ENCODE measurements at regions not wholly inside any gene's neighbourhood (a gene's known extent, or its start where the extent isn't known, plus 50 kb on each side); places are given as distances from the start of the nearest gene placed in this dataset.

DNA sequence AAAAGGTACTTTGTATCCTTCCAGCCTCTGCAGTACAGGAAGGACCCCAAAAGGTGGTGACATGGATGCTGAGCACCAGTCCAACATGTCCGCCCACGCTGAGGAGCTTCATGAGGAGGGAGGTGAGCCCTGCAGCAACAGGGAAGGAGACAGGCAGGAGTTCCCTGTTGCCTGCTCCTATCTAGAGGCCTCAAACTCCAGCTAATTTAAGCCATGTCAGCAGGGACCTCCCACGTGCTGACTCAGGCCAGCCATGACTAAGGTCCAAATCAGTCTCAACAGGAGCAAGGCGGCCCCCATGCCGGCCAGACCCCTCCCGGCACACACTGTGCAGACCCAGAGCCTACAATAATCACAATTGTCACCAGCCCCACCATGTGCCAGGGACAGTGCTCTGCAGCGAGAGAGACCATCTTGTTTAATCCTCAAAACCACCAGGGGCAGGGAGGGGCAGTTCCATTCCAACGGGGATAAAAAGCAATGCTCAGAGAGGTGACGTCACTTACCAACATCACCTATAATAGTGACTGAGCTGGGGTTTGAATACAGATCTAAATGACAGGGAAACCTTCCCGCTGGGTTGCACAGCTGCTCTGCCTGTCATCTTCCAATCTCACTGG is 54.5 kb upstream of the GATA2 start (continued):
- no peak for TF ChIP-seq SMC3 (IDR thresholded peaks at IDR 0.05; ENCODE audit: borderline replicate concordance, low read length)
- no peak for TF ChIP-seq YY1 (IDR thresholded peaks at IDR 0.05; ENCODE audit: low read depth, low read length)
- no peak for TF ChIP-seq SMAD1 (IDR thresholded peaks at IDR 0.05; ENCODE audit: low read depth, partially characterized antibody)

DNA sequence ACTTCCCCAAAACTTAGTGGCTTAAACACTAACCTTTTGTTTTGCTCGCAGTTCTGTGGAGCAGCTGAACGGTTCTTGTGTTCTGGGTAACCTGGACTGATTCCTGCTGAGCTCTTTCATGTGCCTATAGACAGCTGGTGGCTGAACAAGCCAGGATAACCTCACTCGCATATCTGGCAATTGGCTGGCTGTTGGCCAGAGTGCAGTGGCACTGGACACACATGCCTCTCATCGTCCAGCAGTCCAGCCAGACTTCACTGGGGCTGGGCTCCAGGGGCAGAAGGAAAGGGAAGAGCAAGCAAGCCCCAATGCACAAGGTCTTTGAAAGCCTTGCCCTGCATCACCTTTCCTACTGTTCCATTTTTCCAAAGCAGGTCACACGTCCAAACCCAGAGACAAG is 53.6 kb upstream of the GATA2 start:
- ATAC-seq (no peak), DNase-seq (ENCODE audit: low read depth, low spot score) (no peak), FAIRE-seq (no peak)
- Histone ChIP-seq H2AFZ (ENCODE audit: control insufficient read depth, low read depth, low read length) (no peak overlapping the region), H3K36me3 (ENCODE audit: control insufficient read depth in 2 of 2, insufficient read depth in 2 of 2, low read length in 1 of 2) (no peaks in the 10 kb centered on the region), H3K27me3 (replicated peaks in 1 of 2; ENCODE audit: control insufficient read depth in 2 of 2, insufficient read depth in 2 of 2, low read length in 1 of 2) (no peaks in the 10 kb centered on the region; a peak in 1 of 4 replicates), H4K20me1 (ENCODE audit: control insufficient read depth, insufficient read depth) (no peaks in the 10 kb centered on the region), H3K9ac (ENCODE audit: control insufficient read depth, insufficient read depth, low read length) (no peak overlapping the region), H3K79me2 (ENCODE audit: control insufficient read depth, insufficient read depth, low read length) (no peaks in the 10 kb centered on the region), H3K4me3 (no peak overlapping the region), H3K9me3 (replicated peaks; ENCODE audit: control insufficient read depth, insufficient read depth, low read length) (no peaks in the 10 kb centered on the region; the same call in 2 of the 3 replicates), H3K4me1 (ENCODE audit: control insufficient read depth, insufficient read depth, low read length) (no peaks in the 10 kb centered on the region), H3K27ac (ENCODE audit: control insufficient read depth, insufficient read depth) (no peak overlapping the region), H3K4me2 (ENCODE audit: control insufficient read depth, insufficient read depth) (no peak overlapping the region)
- TF ChIP-seq ZBED1 (IDR thresholded peaks at IDR 0.05; ENCODE audit: borderline replicate concordance) (no peak), FOXK2 (IDR thresholded peaks at IDR 0.05) (no peak), NFYA (IDR thresholded peaks at IDR 0.05; ENCODE audit: borderline replicate concordance, low read depth, low read length) (no peak)
- RAD21 ChIA-PET (ENCODE audit: unreplicated experiment) = no interaction called here
- POLR2A ChIA-PET = no interaction called here
- BruUV-seq (replicated peaks) = no TSS peak
- CTCF ChIA-PET = interaction anchor here (1.5 kb wide), 1 partner anchor 39 kb away, joined by 4 read pairs; no protein-coding TSS in a partner anchor
- WGBS (ENCODE audit: insufficient coverage, insufficient replicate concordance, low lambda C conversion rate, missing lambda C conversion rate) = 32% methylated on average over 5 of the region's 5 CpGs
- intact Hi-C loops (cut with micrococcal nuclease; ENCODE audit: unreplicated experiment) (no loop called here), in situ Hi-C loops (cut with MboI) (no loop called here)
- SMC1A ChIA-PET (ENCODE audit: uncharacterized antibody, unreplicated experiment) = no interaction called here

DNA sequence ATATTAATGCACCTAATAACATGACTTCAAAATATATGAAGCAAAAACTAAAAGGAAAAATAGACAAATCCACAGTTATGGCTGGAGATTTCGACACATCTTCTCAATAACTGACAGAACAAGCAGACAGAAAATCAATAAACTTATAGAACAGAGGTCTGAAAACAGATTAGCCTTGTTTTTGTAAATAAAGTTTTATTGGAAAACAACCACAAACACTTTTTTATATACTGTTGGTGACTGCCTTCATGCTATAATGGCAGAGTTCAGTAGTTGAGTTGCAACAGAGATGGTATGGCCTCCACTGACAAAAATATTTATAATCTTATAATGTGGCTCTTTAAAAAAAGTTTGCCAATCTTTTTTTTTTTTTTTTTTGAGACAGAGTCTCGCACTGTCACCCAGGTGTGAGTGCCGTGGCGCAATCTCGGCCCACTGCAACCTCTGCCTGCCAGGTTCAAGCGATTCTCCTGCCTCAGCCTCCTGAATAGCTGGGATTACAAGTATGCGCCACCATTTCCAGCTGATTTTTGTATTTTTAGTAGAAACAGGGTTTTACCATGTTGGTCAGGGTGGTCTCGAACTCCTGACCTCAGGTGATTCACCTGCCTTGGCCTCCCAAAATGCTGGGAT is 52.2 kb upstream of the GATA2 start:
- ChIA-PET POLR2A (no interaction called here), SMC1A (ENCODE audit: uncharacterized antibody, unreplicated experiment) (no interaction called here), CTCF (no interaction called here), RAD21 (ENCODE audit: unreplicated experiment) (no interaction called here)
- ATAC-seq (no peak), DNase-seq (ENCODE audit: low read depth, low spot score) (no peak), FAIRE-seq (no peak)
- intact Hi-C loops (cut with micrococcal nuclease; ENCODE audit: unreplicated experiment) = no loop called here
- in situ Hi-C loops (cut with MboI) = no loop called here
- no TSS peak for BruUV-seq (replicated peaks)
- Histone ChIP-seq H3K9me3 (replicated peaks; ENCODE audit: control insufficient read depth, insufficient read depth, low read length) (no peaks in the 10 kb centered on the region; the same call in 2 of the 3 replicates), H3K36me3 (ENCODE audit: control insufficient read depth in 2 of 2, insufficient read depth in 2 of 2, low read length in 1 of 2) (no peaks in the 10 kb centered on the region), H3K4me3 (no peak overlapping the region), H3K27me3 (replicated peaks in 1 of 2; ENCODE audit: control insufficient read depth in 2 of 2, insufficient read depth in 2 of 2, low read length in 1 of 2) (no peaks in the 10 kb centered on the region), H3K79me2 (ENCODE audit: control insufficient read depth, insufficient read depth, low read length) (no peaks in the 10 kb centered on the region), H3K4me2 (ENCODE audit: control insufficient read depth, insufficient read depth) (no peak overlapping the region), H3K9ac (ENCODE audit: control insufficient read depth, insufficient read depth, low read length) (no peak overlapping the region), H2AFZ (ENCODE audit: control insufficient read depth, low read depth, low read length) (no peak overlapping the region), H3K27ac (ENCODE audit: control insufficient read depth, insufficient read depth) (no peak overlapping the region), H4K20me1 (ENCODE audit: control insufficient read depth, insufficient read depth) (no peaks in the 10 kb centered on the region), H3K4me1 (ENCODE audit: control insufficient read depth, insufficient read depth, low read length) (no peaks in the 10 kb centered on the region)
- WGBS (ENCODE audit: insufficient coverage, insufficient replicate concordance, low lambda C conversion rate, missing lambda C conversion rate) = 61% methylated on average over 8 of the region's 8 CpGs
- TF ChIP-seq, protein P1, sequence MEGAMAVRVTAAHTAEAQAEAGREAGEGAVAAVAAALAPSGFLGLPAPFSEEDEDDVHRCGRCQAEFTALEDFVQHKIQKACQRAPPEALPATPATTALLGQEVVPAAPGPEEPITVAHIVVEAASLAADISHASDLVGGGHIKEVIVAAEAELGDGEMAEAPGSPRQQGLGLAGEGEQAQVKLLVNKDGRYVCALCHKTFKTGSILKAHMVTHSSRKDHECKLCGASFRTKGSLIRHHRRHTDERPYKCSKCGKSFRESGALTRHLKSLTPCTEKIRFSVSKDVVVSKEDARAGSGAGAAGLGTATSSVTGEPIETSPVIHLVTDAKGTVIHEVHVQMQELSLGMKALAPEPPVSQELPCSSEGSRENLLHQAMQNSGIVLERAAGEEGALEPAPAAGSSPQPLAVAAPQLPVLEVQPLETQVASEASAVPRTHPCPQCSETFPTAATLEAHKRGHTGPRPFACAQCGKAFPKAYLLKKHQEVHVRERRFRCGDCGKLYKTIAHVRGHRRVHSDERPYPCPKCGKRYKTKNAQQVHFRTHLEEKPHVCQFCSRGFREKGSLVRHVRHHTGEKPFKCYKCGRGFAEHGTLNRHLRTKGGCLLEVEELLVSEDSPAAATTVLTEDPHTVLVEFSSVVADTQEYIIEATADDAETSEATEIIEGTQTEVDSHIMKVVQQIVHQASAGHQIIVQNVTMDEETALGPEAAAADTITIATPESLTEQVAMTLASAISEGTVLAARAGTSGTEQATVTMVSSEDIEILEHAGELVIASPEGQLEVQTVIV (IDR thresholded peaks at IDR 0.05; ENCODE audit: borderline replicate concordance, partially characterized antibody) = no peak
- TF ChIP-seq ZZZ3 (IDR thresholded peaks at IDR 0.05; ENCODE audit: control insufficient read depth, insufficient read length, low read depth) (no peak), BRCA1 (IDR thresholded peaks at IDR 0.05; ENCODE audit: low read depth, low read length) (no peak), ZNF622 (IDR thresholded peaks at IDR 0.05) (no peak)
- TF ChIP-seq, protein P2, sequence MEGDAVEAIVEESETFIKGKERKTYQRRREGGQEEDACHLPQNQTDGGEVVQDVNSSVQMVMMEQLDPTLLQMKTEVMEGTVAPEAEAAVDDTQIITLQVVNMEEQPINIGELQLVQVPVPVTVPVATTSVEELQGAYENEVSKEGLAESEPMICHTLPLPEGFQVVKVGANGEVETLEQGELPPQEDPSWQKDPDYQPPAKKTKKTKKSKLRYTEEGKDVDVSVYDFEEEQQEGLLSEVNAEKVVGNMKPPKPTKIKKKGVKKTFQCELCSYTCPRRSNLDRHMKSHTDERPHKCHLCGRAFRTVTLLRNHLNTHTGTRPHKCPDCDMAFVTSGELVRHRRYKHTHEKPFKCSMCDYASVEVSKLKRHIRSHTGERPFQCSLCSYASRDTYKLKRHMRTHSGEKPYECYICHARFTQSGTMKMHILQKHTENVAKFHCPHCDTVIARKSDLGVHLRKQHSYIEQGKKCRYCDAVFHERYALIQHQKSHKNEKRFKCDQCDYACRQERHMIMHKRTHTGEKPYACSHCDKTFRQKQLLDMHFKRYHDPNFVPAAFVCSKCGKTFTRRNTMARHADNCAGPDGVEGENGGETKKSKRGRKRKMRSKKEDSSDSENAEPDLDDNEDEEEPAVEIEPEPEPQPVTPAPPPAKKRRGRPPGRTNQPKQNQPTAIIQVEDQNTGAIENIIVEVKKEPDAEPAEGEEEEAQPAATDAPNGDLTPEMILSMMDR (IDR thresholded peaks at IDR 0.05 in 2 of 3, conservative IDR thresholded peaks at IDR 0.05 in 1 of 3; ENCODE audit: control insufficient read depth in 2 of 3, extremely low read depth in 1 of 3, insufficient read depth in 1 of 3, low read depth in 3 of 3, low read length in 3 of 3) = no peak
